HG03460 (cell line): ENCODE measurements at regions not wholly inside any gene's neighbourhood (a gene's known extent, or its start where the extent isn't known, plus 50 kb on each side); places are given as distances from the start of the nearest gene placed in this dataset.

Experiments
- ATAC-seq: cut with Tn5 transposase; IDR thresholded peaks from one replicate; pipeline ENCODE4 v1.9.1; 2021; ENCODE audit not compliant: unreplicated experiment

DNA sequence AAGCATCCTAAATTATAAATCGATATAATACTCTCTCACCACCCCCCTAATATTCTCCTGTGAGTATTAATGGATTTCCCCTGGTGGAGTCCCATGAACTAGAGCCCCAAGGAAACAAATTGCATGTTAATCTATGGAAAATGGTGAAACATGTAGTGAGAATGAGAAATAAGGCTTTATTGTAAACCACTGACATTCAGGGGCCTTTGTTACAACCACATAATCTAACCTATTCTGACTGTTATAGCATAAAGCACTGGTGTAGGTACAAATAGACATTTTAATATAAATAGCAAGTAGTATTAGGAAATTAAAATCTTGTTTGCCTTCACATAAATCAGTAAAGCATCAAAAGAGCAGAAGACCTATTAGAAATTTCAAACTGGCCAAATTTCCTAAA is 65.3 kb upstream of the TLK1 start:
- ATAC-seq, result no peak

DNA sequence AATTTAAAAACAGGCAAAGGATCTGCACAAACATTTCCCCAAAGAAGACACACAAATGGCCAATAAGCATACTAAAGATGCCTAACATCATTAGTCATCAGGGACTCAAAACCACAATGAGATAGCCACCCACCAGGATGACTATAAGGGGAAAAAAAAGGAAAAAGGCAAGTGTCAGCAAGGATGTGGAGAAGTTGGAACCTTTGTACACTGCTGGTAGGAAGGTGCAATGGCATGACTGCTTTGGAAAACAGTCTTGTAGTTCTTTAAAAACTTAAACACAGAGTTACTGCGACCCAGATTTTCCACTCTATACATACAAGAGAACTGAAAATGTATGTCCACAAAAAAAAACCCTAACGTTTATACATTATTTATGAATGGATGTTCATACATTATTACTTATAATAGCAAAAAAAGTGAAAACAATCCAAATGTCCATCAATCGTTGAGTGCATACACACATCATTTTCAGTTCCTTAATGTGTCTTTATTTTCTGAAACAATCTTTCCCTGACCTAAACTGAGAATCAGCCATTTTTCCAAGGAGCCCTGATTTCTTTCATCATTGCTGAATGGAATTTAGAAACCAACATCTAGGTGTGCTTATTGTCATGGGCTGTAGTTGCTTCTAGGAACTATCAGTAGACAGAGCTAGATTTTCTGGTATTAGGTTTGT is 64.7 kb upstream of the TLK1 start:
- ATAC-seq, result no peak

DNA sequence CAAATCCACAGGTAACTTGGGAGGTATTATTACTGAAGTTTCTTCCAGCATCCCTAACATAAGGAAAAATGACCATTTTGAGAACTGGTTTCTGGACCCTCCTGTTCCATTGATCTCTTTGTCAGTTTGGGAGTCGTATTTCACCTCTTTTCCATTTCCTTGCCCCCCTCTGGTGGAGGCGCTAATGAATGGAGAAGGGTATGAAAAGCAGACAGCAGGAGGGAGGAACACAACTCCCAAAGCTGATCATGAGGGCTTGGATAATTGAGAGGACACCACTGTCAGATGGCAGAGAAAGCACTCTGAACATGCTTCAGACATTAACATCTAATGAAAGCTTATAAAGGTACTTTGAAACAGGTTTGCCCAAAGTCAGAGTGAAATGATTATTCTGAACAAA is 56.6 kb upstream of the TLK1 start:
- ATAC-seq, result no peak

DNA sequence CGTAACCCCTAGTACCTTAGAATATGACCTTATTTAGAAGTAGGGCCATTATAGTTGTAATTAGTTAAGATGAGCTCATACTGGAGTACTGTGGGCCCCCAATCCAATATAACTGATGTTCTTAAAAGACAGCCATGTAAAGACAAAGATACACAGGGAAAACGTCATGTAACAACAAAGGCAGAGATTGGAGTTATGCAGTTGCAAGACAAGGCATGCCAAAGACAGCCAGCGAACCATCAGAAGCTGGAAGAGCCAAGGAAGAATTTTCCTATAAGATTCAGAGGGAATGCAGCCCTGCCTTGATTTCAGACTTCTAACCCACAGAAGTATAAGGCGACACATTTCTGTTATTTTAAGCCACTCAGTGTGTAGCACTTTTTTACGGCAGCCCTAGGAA is 55.9 kb upstream of the TLK1 start:
- no peak for ATAC-seq

DNA sequence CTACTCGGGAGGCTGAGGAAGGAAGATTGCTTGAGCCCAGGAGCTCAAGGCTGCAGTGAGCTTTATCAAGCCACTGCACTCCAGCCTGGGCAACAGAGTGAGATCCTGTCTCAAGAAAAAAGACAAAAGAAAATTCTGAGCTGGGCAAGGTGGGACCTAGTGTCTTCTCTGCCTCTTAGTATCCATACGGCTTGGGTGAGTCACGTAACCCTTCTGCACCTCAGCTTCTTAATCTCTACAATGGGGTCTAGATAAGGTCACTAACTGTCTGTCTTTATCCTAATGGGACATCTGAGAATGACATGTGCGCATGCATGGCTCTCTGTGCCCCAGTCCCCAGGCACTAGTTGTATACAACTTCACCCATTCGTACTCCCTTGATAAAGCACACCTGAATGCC is 53.4 kb upstream of the TLK1 start:
- no peak for ATAC-seq

DNA sequence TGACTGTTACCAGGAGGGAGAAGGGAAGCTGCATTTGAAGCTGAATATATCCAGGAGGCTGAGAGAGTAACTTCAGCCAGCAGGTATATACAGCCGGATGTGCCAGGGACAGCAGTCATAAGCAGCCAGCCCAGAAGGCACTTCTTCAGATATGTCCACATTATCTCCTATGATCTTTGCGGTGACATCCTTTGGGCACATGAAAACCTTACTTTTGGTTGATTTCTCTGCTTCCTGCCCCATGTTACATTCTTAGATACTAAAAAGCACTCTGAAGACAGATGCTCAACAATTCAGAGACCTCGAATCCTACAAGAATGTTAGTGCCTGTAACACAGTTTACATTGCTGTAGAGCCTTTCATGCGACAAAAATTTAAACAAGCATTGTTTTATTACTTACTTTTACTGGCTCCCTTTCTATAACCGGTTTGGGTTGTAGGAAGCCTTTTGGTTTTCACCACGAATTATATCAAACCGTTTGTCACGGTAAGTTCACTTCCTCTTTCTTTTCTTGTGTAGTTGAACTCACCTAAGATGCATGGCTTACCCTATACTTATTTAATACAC is 50.3 kb upstream of the TLK1 start:
- ATAC-seq, result peak; percentile 77
